ENCODE measurements at regions not wholly inside any gene's neighbourhood (a gene's known extent, or its start where the extent isn't known, plus 50 kb on each side); places are given as distances from the start of the nearest gene placed in this dataset.

DNA sequence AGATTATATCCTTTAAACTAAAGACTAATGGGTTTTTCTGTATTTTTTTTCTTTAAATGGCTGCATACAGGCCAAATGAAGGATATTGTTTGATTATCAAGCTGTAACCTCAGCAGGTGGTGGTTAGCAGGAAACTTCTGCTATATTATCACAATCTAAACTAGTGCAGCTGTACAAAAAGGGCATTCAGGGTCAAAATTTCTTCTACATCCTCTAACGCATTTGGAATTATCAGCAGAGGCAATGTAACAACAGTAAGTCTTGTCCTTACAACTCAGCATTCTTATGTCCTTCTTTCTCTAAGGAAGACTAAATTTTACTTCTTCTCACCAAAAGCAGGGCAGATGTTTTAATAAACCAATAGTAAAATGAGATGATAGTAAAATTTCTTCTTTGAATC lies 135.8 kb upstream of the FN1 start (continued):
- TF ChIP-seq NUFIP1 (IDR thresholded peaks at IDR 0.05; ENCODE audit: partially characterized antibody) (no peak), STAT5A (IDR thresholded peaks at IDR 0.05; ENCODE audit: borderline replicate concordance, low read length) (peak; percentile 64; the same call in 1 of the 2 replicates), CHAMP1 (IDR thresholded peaks at IDR 0.05) (peak; percentile 56; the same call in 1 of the 2 replicates), DPF2 (IDR thresholded peaks at IDR 0.05) (peak; percentile 89), BRD9 (IDR thresholded peaks at IDR 0.05; ENCODE audit: low read depth, partially characterized antibody) (peak; percentile 29), PML (IDR thresholded peaks at IDR 0.05; ENCODE audit: low read length) (peak; percentile 78; the same call in 1 of the 2 replicates)
- TF ChIP-seq, protein P1, sequence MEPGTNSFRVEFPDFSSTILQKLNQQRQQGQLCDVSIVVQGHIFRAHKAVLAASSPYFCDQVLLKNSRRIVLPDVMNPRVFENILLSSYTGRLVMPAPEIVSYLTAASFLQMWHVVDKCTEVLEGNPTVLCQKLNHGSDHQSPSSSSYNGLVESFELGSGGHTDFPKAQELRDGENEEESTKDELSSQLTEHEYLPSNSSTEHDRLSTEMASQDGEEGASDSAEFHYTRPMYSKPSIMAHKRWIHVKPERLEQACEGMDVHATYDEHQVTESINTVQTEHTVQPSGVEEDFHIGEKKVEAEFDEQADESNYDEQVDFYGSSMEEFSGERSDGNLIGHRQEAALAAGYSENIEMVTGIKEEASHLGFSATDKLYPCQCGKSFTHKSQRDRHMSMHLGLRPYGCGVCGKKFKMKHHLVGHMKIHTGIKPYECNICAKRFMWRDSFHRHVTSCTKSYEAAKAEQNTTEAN (CRISPR knock-in tag; IDR thresholded peaks at IDR 0.05) = no peak

- ChIA-PET POLR2A (no interaction called here), CTCF (ENCODE audit: low intra/inter-chr PET ratio) (no interaction called here)
- DNase-seq (ENCODE audit: extremely low read depth in 1 of 4, low spot score in 3 of 4) (no peak), FAIRE-seq (no peak), ATAC-seq (no peak)
- peaks cover 0 to 7% of the 10 kb centered on the region in 2 experiments; a peak in 2 of 5 replicates for H3K4me1 ChIP-seq (replicated peaks in 1 of 2; ENCODE audit: control insufficient read depth in 2 of 2, insufficient read depth in 2 of 2, low read length in 2 of 2)
- no peaks in the 10 kb centered on the region for H3K27me3 ChIP-seq (ENCODE audit: control insufficient read depth in 2 of 2, insufficient read depth in 2 of 2, low read length in 2 of 2)
- H3K4me3 ChIP-seq = no peak overlapping the region
- no peaks in the 10 kb centered on the region for H3K79me2 ChIP-seq (ENCODE audit: control insufficient read depth, insufficient read depth, low read length)
- WGBS (ENCODE audit: insufficient coverage, low coverage, missing lambda C conversion rate) = 94% methylated on average over 5 of the region's 5 CpGs
- H3K27ac ChIP-seq (ENCODE audit: extremely low read depth, low read depth, low read length) = no peak overlapping the region
- in situ Hi-C loops (cut with MboI) (no loop called here), intact Hi-C loops (cut with micrococcal nuclease) (no loop called here)
- no peaks in the 10 kb centered on the region for H3K9me3 ChIP-seq (replicated peaks; ENCODE audit: control insufficient read depth, insufficient read depth, low read depth, low read length)
- H3K9me1 ChIP-seq (ENCODE audit: control insufficient read depth, insufficient read depth, low read length) = no peaks in the 10 kb centered on the region
- TF ChIP-seq ZNF174 (CRISPR knock-in tag; IDR thresholded peaks at IDR 0.05) = no peak
- no peak for TF ChIP-seq ZKSCAN8 (CRISPR knock-in tag; IDR thresholded peaks at IDR 0.05)
- TF ChIP-seq MYC (IDR thresholded peaks at IDR 0.05; ENCODE audit: low read depth, low read length) = no peak
- TF ChIP-seq MYC (CRISPR knock-in tag; IDR thresholded peaks at IDR 0.05; ENCODE audit: borderline replicate concordance, low read depth) = no peak
- no peak for TF ChIP-seq CBFA2T2 (conservative IDR thresholded peaks at IDR 0.05)
- TF ChIP-seq DDX20 (tag; IDR thresholded peaks at IDR 0.05; ENCODE audit: low read depth) = no peak
- TF ChIP-seq ZNF197 (CRISPR knock-in tag; IDR thresholded peaks at IDR 0.05; ENCODE audit: low read depth) = no peak
- H3K36me3 ChIP-seq (ENCODE audit: control insufficient read depth, insufficient read depth, low read length) = no peaks in the 10 kb centered on the region
- no peak overlapping the region for H3K4me2 ChIP-seq (ENCODE audit: insufficient read depth, low read length)
- BruUV-seq (replicated peaks) = no TSS peak
- H2AFZ ChIP-seq (ENCODE audit: low read depth, low read length) = no peak overlapping the region
- H4K20me1 ChIP-seq (replicated peaks; ENCODE audit: control insufficient read depth, insufficient read depth, low read length) = no peaks in the 10 kb centered on the region
- no peak overlapping the region for H3K9ac ChIP-seq (ENCODE audit: insufficient read depth in 1 of 2, low read depth in 2 of 2, low read length in 2 of 2)
These were observed 131.6 kb upstream of the FN1 start for GRCh38 chr2:215567504-215567903.
